Natural killer cell (primary cell): ENCODE measurements at regions not wholly inside any gene's neighbourhood (a gene's known extent, or its start where the extent isn't known, plus 50 kb on each side); places are given as distances from the start of the nearest gene placed in this dataset.

Experiments used
- ATAC-seq, 3 donors: fragments of 150-1000 bp in 2 of 3; fragments of 200-7000 bp in 1 of 3; cut with Tn5 transposase; 1 replicate in 1 of 3; 2 replicates in 2 of 3; pipeline ENCODE4 v1.10.0; 2021; ENCODE audit warnings: mild to moderate bottlenecking in 2 of 3, moderate library complexity in 2 of 3
- DNase-seq, 2 donors: peaks; one replicate each; pipeline versions ENCODE4 v3.0.0 to v3.0.0-alpha.2; 2013 to 2021; ENCODE audit warnings: mixed read lengths in 1 of 2
- H3K27ac ChIP-seq: one replicate; pipeline ENCODE4 v1.5.1; 2013; ENCODE audit warnings: mild to moderate bottlenecking, low read length
- H3K27me3 ChIP-seq: one replicate; pipeline ENCODE4 v1.6.1; 2013; ENCODE audit warnings: low read length; ENCODE audit not compliant: control insufficient read depth, insufficient read depth
- H3K36me3 ChIP-seq: one replicate; pipeline ENCODE4 v1.6.1; 2013; ENCODE audit warnings: low read length; ENCODE audit not compliant: control insufficient read depth, insufficient read depth
- H3K4me1 ChIP-seq: one replicate; pipeline ENCODE4 v1.6.1; 2013; ENCODE audit warnings: low read length; ENCODE audit not compliant: control insufficient read depth, insufficient read depth
- H3K4me3 ChIP-seq: one replicate; pipeline ENCODE4 v1.5.1; 2013; ENCODE audit warnings: low read length
- H3K9me3 ChIP-seq: one replicate; pipeline ENCODE4 v1.6.1; 2013; ENCODE audit warnings: low read length; ENCODE audit not compliant: control insufficient read depth, insufficient read depth
- H3K27ac Mint-ChIP-seq, 2 donors: one replicate each; pipeline ENCODE4 v1.8.0; 2022; ENCODE audit warnings: mild to moderate bottlenecking in 2 of 2, mixed read lengths in 2 of 2, moderate library complexity in 1 of 2
- H3K27me3 Mint-ChIP-seq, 2 donors: one replicate each; pipeline ENCODE4 v1.8.0; 2022; ENCODE audit warnings: low read depth in 2 of 2, mixed read lengths in 2 of 2
- H3K36me3 Mint-ChIP-seq: one replicate; pipeline ENCODE4 v1.8.0; 2022; ENCODE audit warnings: mixed read lengths
- H3K4me1 Mint-ChIP-seq, 2 donors: one replicate each; pipeline ENCODE4 v1.8.0; 2022; ENCODE audit warnings: mixed read lengths in 2 of 2
- H3K4me3 Mint-ChIP-seq: one replicate; pipeline ENCODE4 v1.8.0; 2022; ENCODE audit warnings: mild to moderate bottlenecking, moderate library complexity, mixed read lengths
- H3K9me3 Mint-ChIP-seq, 2 donors: one replicate each; pipeline ENCODE4 v1.8.0; 2022; ENCODE audit warnings: mixed read lengths in 2 of 2
- CTCF ChIP-seq: fragments of 200-600 bp; IDR thresholded peaks from one replicate; pipeline ENCODE4 v1.8.0; 2022; ENCODE audit warnings: antibody characterized with exemption
- WGBS: methylation state at CpG from one replicate; pipeline ENCODE4 v1.1.7; 2013; ENCODE audit warnings: missing lambda C conversion rate; ENCODE audit not compliant: insufficient coverage; 5-methylcytosine and 5-hydroxymethylcytosine counted together
- intact Hi-C: fragments of 100-400 bp; cut with micrococcal nuclease; formaldehyde crosslinking; loops from one replicate; pipeline ENCODE4 v1.14.2; 2022

- intact Hi-C loops, result no loop called here
- Mint-ChIP-seq H3K4me3 (no peak overlapping the region), H3K27me3 (peaks cover 6 to 7% of the 10 kb centered on the region in 2 donors), H3K4me1 (peaks cover 0 to 19% of the 10 kb centered on the region in 2 donors), H3K27ac (no peak overlapping the region), H3K9me3 (no peaks in the 10 kb centered on the region), H3K36me3 (no peaks in the 10 kb centered on the region)
- no peak overlapping the region for H3K4me3 ChIP-seq
- H3K9me3 ChIP-seq, result no peaks in the 10 kb centered on the region
- H3K4me1 ChIP-seq, result no peaks in the 10 kb centered on the region
- no peaks in the 10 kb centered on the region for H3K27me3 ChIP-seq
- DNase-seq, result no peak
- no peak for TF ChIP-seq CTCF
- no peak for ATAC-seq
- no peak overlapping the region for H3K27ac ChIP-seq
- no peaks in the 10 kb centered on the region for H3K36me3 ChIP-seq
- WGBS, result 71% methylated on average over 1 of the region's 2 CpGs
Measured at GRCh38 chr7:131222171-131222570, 105.5 kb upstream of the MKLN1 start.

GRCh38 chr7:131223151-131223550, 104.5 kb upstream of the MKLN1 start:
- Mint-ChIP-seq H3K9me3 (no peaks in the 10 kb centered on the region), H3K36me3 (no peaks in the 10 kb centered on the region), H3K27me3 (peaks cover 6 to 7% of the 10 kb centered on the region in 2 donors), H3K4me1 (peaks cover 0 to 19% of the 10 kb centered on the region in 2 donors), H3K4me3 (no peak overlapping the region), H3K27ac (no peak overlapping the region)
- Histone ChIP-seq H3K27me3 (no peaks in the 10 kb centered on the region), H3K27ac (no peak overlapping the region), H3K9me3 (no peaks in the 10 kb centered on the region), H3K4me1 (no peaks in the 10 kb centered on the region), H3K4me3 (no peak overlapping the region), H3K36me3 (no peaks in the 10 kb centered on the region)
- no peak for ATAC-seq
- DNase-seq, result no peak
- intact Hi-C loops, result no loop called here
- no peak for TF ChIP-seq CTCF
- WGBS, result 99% methylated on average over 3 of the region's 3 CpGs

- peaks cover 2 to 5% of the 10 kb centered on the region in 2 donors for H3K27me3 Mint-ChIP-seq
- Histone ChIP-seq H3K4me3 (no peak overlapping the region), H3K27me3 (no peaks in the 10 kb centered on the region), H3K9me3 (no peaks in the 10 kb centered on the region), H3K36me3 (no peaks in the 10 kb centered on the region), H3K27ac (no peak overlapping the region), H3K4me1 (no peaks in the 10 kb centered on the region)
- 92% methylated on average over 5 of the region's 6 CpGs for WGBS
- no peak overlapping the region for H3K27ac Mint-ChIP-seq
- peaks cover 0 to 15% of the 10 kb centered on the region in 2 donors for H3K4me1 Mint-ChIP-seq
- no peak for DNase-seq
- no peak overlapping the region for H3K4me3 Mint-ChIP-seq
- no peaks in the 10 kb centered on the region for H3K36me3 Mint-ChIP-seq
- intact Hi-C loops, result no loop called here
- ATAC-seq, result no peak
- no peak for TF ChIP-seq CTCF
- H3K9me3 Mint-ChIP-seq, result no peaks in the 10 kb centered on the region
Measured at GRCh38 chr7:131224996-131225395, 102.7 kb upstream of the MKLN1 start.
